ENCODE measurements at regions not wholly inside any gene's neighbourhood (a gene's known extent, or its start where the extent isn't known, plus 50 kb on each side); places are given as distances from the start of the nearest gene placed in this dataset.

DNA sequence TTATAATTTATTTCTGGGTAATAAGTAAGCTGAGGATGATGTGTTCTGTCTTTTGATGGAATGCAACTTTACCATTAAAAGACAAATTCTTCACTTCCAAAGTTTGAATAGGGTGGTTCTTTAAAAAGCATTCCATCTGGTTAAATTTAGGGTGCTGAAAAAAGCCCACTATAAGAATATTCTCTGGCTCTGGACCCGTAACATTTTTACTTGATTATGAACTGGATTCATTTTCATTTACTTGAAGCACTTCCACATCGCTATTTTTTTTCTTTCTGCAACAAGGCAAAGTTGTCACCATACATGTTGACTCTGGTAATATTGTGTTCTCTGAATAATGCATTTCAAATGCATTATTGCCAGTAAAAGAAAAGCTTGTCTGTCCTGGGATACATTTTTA, 344.6 kb downstream of the SATB2 start:
- Histone ChIP-seq H3K4me3 (ENCODE audit: control insufficient read depth in 2 of 3, extremely low read depth in 1 of 3, insufficient read depth in 2 of 3, low read depth in 1 of 3, low read length in 3 of 3) (no peak overlapping the region), H4K20me1 (ENCODE audit: control insufficient read depth, extremely low read depth, insufficient read depth, low read length) (no peaks in the 10 kb centered on the region), H3K36me3 (ENCODE audit: control insufficient read depth in 2 of 2, extremely low read depth in 1 of 2, insufficient read depth in 2 of 2, low read length in 2 of 2) (no peaks in the 10 kb centered on the region), H3K9me1 (ENCODE audit: control insufficient read depth, extremely low read depth, insufficient read depth, low read length) (no peaks in the 10 kb centered on the region), H3K4me2 (ENCODE audit: control insufficient read depth, extremely low read depth, insufficient read depth, low read depth, low read length) (no peak overlapping the region), H2AFZ (ENCODE audit: control insufficient read depth, low read length) (no peak overlapping the region), H3K27me3 (ENCODE audit: control insufficient read depth, extremely low read depth, insufficient read depth, low read length) (no peaks in the 10 kb centered on the region), H3K9me3 (ENCODE audit: control insufficient read depth, low read depth, low read length) (no peaks in the 10 kb centered on the region), H3K4me1 (ENCODE audit: control insufficient read depth, extremely low read depth, insufficient read depth, low read length) (no peaks in the 10 kb centered on the region), H3K27ac (ENCODE audit: control insufficient read depth, insufficient read depth, low read length) (no peak overlapping the region), H3K9ac (ENCODE audit: control insufficient read depth, extremely low read depth, insufficient read depth, low read length) (no peak overlapping the region), H3K79me2 (ENCODE audit: control insufficient read depth, insufficient read depth, low read length) (no peaks in the 10 kb centered on the region)
- no peak for TF ChIP-seq EZH2 (IDR thresholded peaks at IDR 0.05; ENCODE audit: low read length)
- TF ChIP-seq, protein P1, sequence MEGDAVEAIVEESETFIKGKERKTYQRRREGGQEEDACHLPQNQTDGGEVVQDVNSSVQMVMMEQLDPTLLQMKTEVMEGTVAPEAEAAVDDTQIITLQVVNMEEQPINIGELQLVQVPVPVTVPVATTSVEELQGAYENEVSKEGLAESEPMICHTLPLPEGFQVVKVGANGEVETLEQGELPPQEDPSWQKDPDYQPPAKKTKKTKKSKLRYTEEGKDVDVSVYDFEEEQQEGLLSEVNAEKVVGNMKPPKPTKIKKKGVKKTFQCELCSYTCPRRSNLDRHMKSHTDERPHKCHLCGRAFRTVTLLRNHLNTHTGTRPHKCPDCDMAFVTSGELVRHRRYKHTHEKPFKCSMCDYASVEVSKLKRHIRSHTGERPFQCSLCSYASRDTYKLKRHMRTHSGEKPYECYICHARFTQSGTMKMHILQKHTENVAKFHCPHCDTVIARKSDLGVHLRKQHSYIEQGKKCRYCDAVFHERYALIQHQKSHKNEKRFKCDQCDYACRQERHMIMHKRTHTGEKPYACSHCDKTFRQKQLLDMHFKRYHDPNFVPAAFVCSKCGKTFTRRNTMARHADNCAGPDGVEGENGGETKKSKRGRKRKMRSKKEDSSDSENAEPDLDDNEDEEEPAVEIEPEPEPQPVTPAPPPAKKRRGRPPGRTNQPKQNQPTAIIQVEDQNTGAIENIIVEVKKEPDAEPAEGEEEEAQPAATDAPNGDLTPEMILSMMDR (optimal IDR thresholded peaks at IDR 0.05 in 1 of 3, IDR thresholded peaks at IDR 0.05 in 1 of 3, conservative IDR thresholded peaks at IDR 0.05 in 1 of 3; ENCODE audit: extremely low read depth in 1 of 3, insufficient read depth in 2 of 3, low read length in 3 of 3), result no peak
- FAIRE-seq (no peak), DNase-seq (ENCODE audit: low read depth, low spot score) (no peak)
- dilution Hi-C loops (cut with MboI; ENCODE audit: extremely low pct_ligation_motif_present, low sequenced_read_pairs), result no loop called here

DNA sequence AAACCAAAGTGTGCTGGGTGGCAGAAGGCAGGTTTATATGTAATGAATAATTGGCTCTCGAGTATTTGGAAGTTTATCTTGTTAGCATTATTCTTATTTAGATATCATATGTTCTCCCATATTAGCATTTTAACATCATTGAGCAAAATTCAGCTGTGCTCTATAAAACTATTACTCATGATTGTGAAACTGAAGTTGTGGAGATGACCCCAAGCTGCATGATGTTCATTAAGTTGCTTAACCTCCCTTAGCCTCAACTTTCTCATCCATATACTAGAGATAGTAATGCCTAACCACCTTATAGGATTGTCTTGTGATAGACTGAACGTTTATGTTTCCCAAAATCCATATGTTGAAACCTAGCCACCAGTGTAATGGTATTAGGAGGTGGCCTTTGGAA, 346.3 kb downstream of the SATB2 start:
- no peaks in the 10 kb centered on the region for H3K9me1 ChIP-seq (ENCODE audit: control insufficient read depth, extremely low read depth, insufficient read depth, low read length)
- no peak overlapping the region for H2AFZ ChIP-seq (ENCODE audit: control insufficient read depth, low read length)
- no peaks in the 10 kb centered on the region for H4K20me1 ChIP-seq (ENCODE audit: control insufficient read depth, extremely low read depth, insufficient read depth, low read length)
- no peaks in the 10 kb centered on the region for H3K79me2 ChIP-seq (ENCODE audit: control insufficient read depth, insufficient read depth, low read length)
- TF ChIP-seq, protein P1 (optimal IDR thresholded peaks at IDR 0.05 in 1 of 3, IDR thresholded peaks at IDR 0.05 in 1 of 3, conservative IDR thresholded peaks at IDR 0.05 in 1 of 3; ENCODE audit: extremely low read depth in 1 of 3, insufficient read depth in 2 of 3, low read length in 3 of 3), result no peak
- no peak for TF ChIP-seq EZH2 (IDR thresholded peaks at IDR 0.05; ENCODE audit: low read length)
- H3K4me1 ChIP-seq (ENCODE audit: control insufficient read depth, extremely low read depth, insufficient read depth, low read length), result no peaks in the 10 kb centered on the region
- no peak overlapping the region for H3K4me2 ChIP-seq (ENCODE audit: control insufficient read depth, extremely low read depth, insufficient read depth, low read depth, low read length)
- H3K4me3 ChIP-seq (ENCODE audit: control insufficient read depth in 2 of 3, extremely low read depth in 1 of 3, insufficient read depth in 2 of 3, low read depth in 1 of 3, low read length in 3 of 3), result no peak overlapping the region
- H3K27me3 ChIP-seq (ENCODE audit: control insufficient read depth, extremely low read depth, insufficient read depth, low read length), result no peaks in the 10 kb centered on the region
- no peak overlapping the region for H3K9ac ChIP-seq (ENCODE audit: control insufficient read depth, extremely low read depth, insufficient read depth, low read length)
- dilution Hi-C loops (cut with MboI; ENCODE audit: extremely low pct_ligation_motif_present, low sequenced_read_pairs), result no loop called here
- no peak overlapping the region for H3K27ac ChIP-seq (ENCODE audit: control insufficient read depth, insufficient read depth, low read length)
- DNase-seq (ENCODE audit: low read depth, low spot score), result no peak
- no peaks in the 10 kb centered on the region for H3K36me3 ChIP-seq (ENCODE audit: control insufficient read depth in 2 of 2, extremely low read depth in 1 of 2, insufficient read depth in 2 of 2, low read length in 2 of 2)
- no peak for FAIRE-seq
- no peaks in the 10 kb centered on the region for H3K9me3 ChIP-seq (ENCODE audit: control insufficient read depth, low read depth, low read length)

All from keratinocyte (primary cell).